Cardiac muscle cell (in vitro differentiated cells and primary cell): ENCODE measurements at regions not wholly inside any gene's neighbourhood (a gene's known extent, or its start where the extent isn't known, plus 50 kb on each side); places are given as distances from the start of the nearest gene placed in this dataset.

Experiments used
- DNase-seq, 2 donors: peaks; one replicate each; pipeline versions ENCODE4 v3.0.0 to v3.0.0-alpha.2; 2010 to 2017; ENCODE audit warnings: low read depth in 1 of 2, low spot score in 1 of 2
- H3K27ac ChIP-seq: fragments of 200-600 bp; sonication (generic); 2 replicates; pipeline ENCODE4 v1.5.1; 2016
- H3K27me3 ChIP-seq: fragments of 200-600 bp; sonication (generic); 2 replicates; pipeline ENCODE4 v1.6.0; 2016; ENCODE audit warnings: control low read depth
- H3K36me3 ChIP-seq: fragments of 200-600 bp; sonication (generic); 2 replicates; pipeline ENCODE4 v1.5.1; 2016; ENCODE audit warnings: control low read depth
- H3K4me1 ChIP-seq: fragments of 200-600 bp; sonication (generic); 2 replicates; pipeline ENCODE4 v1.8.1; 2017; ENCODE audit warnings: low read depth, mild to moderate bottlenecking, mixed run types
- H3K4me3 ChIP-seq: fragments of 200-600 bp; sonication (generic); 2 replicates; pipeline ENCODE4 v1.5.1; 2016; ENCODE audit warnings: mild to moderate bottlenecking
- H3K9me3 ChIP-seq: fragments of 200-600 bp; sonication (generic); 2 replicates; pipeline ENCODE4 v1.5.1; 2017; ENCODE audit warnings: low read depth, mild to moderate bottlenecking, control low read depth
- TF ChIP-seq, protein P1 (sequence below): IDR thresholded peaks from 2 replicates; pipeline ENCODE4 v1.5.1; 2012; ENCODE audit warnings: low read depth, mild to moderate bottlenecking, low read length

DNA sequence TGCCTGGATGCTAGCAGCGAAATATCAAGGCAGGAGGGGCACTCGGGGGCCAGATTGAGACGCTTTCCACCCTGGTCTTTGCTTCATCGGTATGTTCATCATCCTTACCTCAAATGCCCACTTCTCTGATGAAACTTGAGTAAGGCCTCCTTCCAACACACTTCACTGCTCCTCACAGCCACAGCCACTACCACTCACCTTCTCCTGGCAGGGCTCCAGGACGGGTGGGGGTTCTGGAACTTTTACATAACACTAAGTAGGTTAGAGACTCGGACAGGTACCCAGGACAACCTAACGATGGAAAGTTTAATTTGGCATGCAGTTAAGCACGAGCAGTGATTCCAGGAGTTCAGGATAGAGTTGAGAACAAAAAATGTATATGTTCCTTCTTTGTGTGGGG lies 73.9 kb upstream of the SPAG17 start:
- Histone ChIP-seq H3K36me3 (no peaks in the 10 kb centered on the region), H3K9me3 (no peaks in the 10 kb centered on the region), H3K27me3 (no peaks in the 10 kb centered on the region), H3K4me3 (no peak overlapping the region), H3K4me1 (no peaks in the 10 kb centered on the region), H3K27ac (no peak overlapping the region)
- TF ChIP-seq, protein P1, sequence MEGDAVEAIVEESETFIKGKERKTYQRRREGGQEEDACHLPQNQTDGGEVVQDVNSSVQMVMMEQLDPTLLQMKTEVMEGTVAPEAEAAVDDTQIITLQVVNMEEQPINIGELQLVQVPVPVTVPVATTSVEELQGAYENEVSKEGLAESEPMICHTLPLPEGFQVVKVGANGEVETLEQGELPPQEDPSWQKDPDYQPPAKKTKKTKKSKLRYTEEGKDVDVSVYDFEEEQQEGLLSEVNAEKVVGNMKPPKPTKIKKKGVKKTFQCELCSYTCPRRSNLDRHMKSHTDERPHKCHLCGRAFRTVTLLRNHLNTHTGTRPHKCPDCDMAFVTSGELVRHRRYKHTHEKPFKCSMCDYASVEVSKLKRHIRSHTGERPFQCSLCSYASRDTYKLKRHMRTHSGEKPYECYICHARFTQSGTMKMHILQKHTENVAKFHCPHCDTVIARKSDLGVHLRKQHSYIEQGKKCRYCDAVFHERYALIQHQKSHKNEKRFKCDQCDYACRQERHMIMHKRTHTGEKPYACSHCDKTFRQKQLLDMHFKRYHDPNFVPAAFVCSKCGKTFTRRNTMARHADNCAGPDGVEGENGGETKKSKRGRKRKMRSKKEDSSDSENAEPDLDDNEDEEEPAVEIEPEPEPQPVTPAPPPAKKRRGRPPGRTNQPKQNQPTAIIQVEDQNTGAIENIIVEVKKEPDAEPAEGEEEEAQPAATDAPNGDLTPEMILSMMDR = no peak
- no peak for DNase-seq

DNA sequence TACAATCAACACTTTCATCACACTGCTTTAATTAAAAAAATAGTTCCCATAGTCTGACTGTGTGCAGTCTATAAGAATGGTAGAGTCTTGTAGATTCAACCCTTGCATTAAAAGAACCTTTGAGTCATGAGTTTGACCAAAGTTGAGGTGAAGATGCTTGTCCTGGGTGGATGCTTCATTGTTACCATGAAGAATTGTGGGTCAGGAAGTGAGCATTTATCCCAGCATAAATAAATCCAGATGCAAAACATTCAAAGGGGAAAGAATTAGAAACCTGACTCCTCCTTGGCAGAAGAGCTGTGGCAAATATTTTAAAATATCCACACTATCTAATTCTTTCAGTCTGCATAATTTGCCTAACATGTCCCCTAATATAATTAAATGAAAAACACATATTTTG lies 72.9 kb upstream of the SPAG17 start:
- TF ChIP-seq, protein P1 = no peak
- H3K27me3 ChIP-seq = no peaks in the 10 kb centered on the region
- no peak overlapping the region for H3K4me3 ChIP-seq
- no peak for DNase-seq
- no peak overlapping the region for H3K27ac ChIP-seq
- no peaks in the 10 kb centered on the region for H3K9me3 ChIP-seq
- no peaks in the 10 kb centered on the region for H3K4me1 ChIP-seq
- no peaks in the 10 kb centered on the region for H3K36me3 ChIP-seq

DNA sequence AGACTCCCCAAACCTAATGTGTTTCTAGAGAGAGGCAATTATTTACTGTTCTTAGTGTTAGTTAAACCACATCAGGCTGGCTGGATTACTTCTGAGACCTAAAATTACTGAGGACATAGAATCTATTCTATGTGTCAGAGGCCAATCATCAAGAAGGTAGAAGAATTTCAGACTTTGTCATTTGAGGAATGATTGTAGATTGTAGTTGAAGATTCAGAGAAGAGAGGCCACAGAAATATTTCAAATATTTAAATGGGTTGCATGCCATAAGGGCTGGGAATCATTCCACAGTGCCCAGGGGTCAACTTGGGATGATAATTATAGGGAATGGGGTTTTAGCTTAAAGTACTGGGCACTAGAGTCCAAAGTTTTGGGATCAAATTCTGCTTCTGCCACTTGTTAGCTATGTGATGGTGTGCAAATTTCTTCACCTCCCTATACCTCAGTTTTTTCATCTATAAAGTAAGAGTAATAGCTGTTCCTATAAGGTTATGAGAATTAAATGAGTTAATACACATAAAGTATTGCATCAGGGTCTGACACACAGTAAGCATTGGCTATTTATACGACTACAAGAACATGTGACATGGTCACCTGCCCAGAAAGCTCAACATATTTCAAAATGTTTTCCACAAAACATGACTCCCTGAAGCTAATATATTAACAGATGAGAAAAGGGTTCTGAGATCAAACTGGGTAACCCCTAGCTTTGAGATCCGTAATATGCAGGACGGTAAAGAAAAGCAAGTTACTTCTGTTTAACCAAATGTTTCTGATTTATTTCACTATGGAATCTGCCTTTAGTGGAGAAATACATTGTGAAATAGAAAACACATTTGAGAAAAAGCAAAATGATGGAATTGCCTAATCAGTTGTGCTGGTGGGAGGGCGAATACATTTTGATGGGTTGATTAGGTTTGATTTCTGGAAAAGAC lies 69.7 kb upstream of the SPAG17 start:
- Histone ChIP-seq H3K36me3 (no peaks in the 10 kb centered on the region), H3K27me3 (no peaks in the 10 kb centered on the region), H3K27ac (no peak overlapping the region), H3K9me3 (no peaks in the 10 kb centered on the region), H3K4me1 (no peaks in the 10 kb centered on the region), H3K4me3 (no peak overlapping the region)
- no peak for DNase-seq
- TF ChIP-seq, protein P1 = no peak

DNA sequence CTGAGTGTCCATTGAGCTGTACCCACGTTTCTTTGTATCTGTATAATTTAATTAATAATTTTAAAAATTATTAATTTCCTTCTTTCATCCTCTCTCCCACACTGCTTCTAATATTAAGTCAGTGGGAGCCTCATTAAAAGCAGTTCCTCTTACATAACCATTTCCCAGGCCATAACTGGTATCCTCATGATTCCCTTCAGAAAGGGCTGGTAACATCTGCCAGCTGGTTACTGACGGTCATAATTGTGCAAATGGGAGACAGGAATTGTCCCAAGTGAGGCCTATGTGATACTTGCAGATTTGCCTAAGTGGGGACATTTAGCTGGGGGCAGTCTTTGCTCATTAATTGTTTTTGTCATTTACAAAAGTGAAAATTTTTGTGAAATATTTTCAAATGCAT lies 69.0 kb upstream of the SPAG17 start:
- H3K36me3 ChIP-seq = no peaks in the 10 kb centered on the region
- no peaks in the 10 kb centered on the region for H3K9me3 ChIP-seq
- TF ChIP-seq, protein P1 = no peak
- no peaks in the 10 kb centered on the region for H3K4me1 ChIP-seq
- no peak overlapping the region for H3K4me3 ChIP-seq
- no peak for DNase-seq
- no peaks in the 10 kb centered on the region for H3K27me3 ChIP-seq
- H3K27ac ChIP-seq = no peak overlapping the region

DNA sequence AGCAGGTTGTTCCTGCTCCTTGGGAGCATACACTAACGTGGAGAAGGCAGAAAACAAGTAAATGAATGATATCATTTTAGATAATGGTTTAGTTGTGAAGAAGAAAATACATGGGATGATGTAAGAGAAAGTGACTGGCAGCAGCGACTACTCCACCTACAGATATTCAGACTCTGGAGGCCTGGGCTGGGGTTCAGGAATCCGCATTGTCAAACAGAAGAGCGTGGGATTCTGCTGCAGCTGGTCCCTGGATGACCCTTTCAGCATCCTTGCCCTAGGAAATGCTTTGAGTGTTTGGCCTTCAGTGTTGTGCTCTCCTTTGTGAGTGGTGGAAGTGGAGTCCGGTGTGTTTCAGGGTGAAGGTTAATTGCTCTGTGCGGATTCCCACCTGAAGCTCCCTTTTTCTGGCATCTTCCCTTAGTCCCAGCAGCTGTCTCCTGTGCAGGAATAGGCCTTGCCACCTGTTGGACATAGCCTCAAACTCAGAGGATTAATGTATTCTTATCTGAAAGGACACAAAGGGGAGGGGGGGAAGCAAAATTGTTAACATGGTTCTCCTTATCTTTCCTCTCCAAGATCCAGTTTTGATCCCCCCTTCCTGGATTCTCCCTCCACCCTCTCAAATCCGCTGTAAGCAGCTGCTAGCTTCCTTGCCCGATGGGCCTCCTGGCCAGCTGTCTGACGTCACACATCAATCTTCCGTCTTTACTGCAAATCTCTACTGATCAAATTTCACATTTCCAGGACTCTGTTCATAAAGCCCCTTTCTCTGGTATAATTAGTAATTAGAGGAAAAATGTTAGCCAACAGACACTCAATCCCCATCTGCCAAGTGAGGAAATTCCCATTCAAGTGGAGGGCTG lies 68.3 kb upstream of the SPAG17 start:
- TF ChIP-seq, protein P1 = no peak
- Histone ChIP-seq H3K9me3 (no peaks in the 10 kb centered on the region), H3K4me1 (no peaks in the 10 kb centered on the region), H3K36me3 (no peaks in the 10 kb centered on the region), H3K4me3 (no peak overlapping the region), H3K27ac (no peak overlapping the region), H3K27me3 (no peaks in the 10 kb centered on the region)
- DNase-seq = peak in 1 of 2 donors; percentile 3
